AG08396 (cell line): ENCODE measurements at regions not wholly inside any gene's neighbourhood (a gene's known extent, or its start where the extent isn't known, plus 50 kb on each side); places are given as distances from the start of the nearest gene placed in this dataset.
"Not testable (repeated sequence)": the region's sequence is repeated elsewhere in the genome, so short reads cannot be mapped to it uniquely, and the experiment has no call there.

Experiments used
- DNase-seq: peaks from one replicate; pipeline ENCODE4 v3.0.0; 2012; ENCODE audit warnings: low spot score, mixed read lengths

DNA sequence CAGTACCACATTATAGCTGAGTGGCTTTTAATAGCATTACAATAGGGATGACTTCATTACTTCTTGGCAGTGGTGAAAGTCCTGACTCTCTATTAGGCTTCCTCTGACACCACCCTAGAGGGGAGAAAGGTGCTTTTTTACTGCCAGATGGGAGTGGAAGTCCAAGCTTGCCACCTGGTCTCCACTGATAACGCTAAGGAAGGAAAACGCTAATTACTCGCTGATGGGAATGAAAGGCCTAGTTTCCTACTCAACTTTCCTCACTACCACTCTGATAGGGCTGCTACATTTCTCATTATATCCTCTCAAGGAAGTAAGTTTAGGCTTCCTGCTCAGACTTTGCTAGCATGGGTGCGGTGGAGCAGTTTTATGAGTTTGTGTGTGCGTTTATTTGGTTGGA is 62.3 kb upstream of the PAGE3 start:
- no peak for DNase-seq

DNA sequence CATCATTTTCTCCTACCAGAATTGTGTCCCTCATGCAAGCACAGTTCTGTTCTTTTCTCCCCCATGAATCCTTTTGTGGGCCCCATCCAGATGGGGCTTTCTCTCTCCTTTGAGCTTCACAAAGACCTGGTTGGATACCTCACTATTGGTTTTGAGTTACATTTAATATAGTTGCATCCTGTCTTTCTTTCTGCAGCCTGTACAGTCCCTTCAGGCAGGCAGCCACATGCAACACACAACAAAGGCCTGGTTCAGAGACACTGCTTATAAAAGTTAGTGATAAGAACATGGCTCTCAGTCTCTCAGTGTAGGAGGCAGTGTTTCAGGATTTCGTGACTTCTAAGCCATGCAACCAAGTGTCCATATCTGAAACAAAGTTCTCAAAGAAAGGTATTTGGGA is 70.6 kb upstream of the PAGE3 start:
- DNase-seq = no peak

DNA sequence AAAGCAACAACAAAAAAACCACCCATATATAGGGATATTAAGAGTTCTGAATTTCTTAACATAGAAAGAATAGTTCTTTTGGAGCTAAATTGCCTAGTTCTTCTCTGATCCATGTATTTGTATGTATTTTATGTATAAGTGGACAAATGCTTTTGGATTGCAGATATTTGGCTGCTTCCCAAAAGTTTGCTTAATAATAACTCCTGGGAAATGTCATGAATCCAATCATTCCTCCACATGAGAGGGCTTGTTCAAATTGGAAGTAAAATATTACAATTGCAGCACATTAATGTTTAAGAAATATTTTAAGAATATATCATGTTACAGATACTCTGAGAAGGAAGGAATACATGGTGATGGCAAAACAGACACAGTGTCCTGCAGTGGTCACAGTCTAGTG is 71.5 kb upstream of the PAGE3 start:
- no peak for DNase-seq

DNA sequence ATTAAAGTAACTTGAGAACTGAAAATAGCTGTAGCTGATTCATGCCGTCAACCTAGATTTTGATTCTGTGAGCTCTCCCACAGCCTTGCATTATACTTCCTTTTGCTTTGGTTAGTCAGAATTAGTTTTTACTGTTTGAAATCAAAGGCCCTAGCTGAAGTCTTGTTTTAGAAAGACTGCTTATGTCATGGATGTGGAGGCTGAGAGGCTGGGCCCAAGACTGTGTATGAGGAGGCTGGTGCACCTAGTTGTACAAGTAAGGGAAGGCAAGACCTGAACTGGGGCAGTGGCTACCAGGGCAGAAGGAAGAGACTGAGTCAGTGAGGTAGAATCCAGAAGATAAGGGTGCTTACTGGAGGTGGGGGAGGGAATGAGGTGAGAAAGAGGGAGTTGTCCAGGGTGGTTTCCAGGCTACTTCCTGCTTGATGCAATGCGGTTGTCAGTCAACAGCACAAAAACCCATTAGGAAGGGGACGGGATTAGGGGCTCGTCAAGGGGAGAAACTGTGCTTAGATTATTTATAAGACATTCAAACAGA is 76.2 kb upstream of the PAGE3 start:
- DNase-seq = no peak

DNA sequence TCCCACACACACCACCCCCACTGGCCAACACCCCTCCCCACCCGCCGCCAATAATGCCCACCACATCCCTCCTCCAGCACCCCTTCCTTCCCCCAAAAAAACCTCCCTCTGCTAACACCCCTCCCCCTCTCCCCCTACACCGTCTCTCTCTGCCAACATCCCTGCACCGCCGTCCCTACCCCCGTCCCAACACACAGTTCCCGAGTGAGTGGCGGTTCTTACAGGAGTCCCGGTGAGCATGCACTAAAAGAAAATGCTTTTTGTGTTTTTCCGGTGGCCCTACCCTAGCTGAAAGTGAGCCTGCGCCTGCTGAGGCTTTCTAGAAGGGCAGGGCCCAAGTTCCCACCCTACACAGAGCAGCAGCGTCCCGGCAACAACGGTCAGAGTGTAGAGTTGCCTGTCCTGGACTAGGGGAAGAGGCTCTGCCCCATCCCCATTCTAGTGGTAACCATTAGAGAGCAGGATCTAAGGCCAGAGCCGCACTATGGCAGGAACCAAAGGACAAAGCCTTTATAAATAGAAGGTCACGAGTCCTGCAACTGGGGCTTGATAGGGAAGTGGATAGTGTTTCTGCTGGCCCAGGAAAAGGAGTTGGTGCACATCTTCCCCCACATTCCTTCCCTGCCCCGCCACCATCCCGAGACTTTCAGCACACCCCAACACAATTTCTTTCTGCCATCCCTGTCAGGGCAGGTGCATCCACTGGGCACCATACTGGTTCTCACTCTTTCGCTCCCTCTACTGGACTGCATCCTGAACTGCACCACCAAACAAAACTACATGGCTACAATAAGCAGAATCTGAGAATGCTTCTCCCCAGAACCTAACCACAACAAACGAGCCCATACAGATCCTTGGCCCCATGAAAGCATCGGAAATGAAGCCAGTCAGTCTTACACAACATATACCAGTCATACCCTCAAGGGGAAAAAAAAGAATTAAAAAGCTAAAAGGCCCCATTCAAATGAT is 78.1 kb upstream of the PAGE3 start:
- peak; percentile 23 for DNase-seq

DNA sequence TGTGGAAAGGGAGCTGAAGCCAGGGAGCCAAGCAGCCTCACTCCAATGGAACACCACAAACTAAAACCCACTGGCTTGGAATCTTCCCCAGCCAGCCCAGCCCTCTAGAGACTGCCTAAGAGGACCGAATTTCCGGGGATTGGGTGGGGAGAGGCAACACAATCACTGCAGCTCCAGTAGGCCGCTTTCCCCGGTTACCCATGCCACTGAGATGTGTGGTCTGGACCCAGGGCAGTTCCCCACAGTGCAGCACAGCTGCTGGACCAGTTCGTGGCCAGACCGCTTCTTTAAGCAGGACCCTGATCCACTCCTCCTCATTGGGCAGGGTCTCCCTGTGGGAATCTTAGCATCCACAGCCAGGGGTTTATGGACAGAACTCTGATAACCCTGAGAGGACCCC is 91.9 kb upstream of the PAGE3 start:
- no peak for DNase-seq

DNA sequence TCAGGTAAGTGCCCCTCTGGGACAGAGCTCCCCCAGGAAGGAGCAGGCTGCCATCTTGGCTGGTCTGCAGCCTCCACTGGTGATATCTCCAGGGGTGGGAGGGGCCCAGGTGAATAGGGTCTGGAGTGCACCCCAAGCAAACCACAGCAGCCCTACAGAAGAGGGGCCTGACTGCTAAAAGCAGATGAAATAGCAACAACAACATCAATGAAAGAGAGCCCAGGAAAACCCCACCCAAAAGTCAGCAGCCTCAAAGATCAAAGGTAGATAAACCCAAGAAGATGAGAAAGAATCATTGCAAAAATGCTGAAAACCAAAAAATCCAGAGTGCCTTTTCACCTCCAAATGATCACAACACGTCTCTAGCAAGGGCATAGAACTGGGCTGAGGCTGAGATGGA is 92.5 kb upstream of the PAGE3 start:
- no peak for DNase-seq

DNA sequence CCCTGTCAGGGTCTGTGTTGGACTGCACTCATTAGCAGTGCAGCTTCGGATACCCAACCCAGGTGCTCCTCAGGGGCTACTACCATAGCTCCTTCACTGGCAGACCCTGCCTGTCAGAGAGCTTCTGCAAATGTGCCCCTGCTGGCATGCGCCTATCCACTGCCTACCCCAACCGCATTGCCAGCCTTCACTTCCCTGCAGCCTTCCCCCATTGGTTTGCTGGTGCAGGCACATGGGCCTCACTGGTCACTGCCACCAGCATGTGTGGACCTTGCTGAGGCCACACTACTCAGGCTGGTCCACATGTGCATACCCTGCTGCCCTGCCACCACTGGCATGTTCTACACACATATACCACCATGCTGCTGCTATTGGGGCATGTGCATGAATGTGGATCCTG is 72.5 kb upstream of the MAGEH1 start:
- DNase-seq = no peak

DNA sequence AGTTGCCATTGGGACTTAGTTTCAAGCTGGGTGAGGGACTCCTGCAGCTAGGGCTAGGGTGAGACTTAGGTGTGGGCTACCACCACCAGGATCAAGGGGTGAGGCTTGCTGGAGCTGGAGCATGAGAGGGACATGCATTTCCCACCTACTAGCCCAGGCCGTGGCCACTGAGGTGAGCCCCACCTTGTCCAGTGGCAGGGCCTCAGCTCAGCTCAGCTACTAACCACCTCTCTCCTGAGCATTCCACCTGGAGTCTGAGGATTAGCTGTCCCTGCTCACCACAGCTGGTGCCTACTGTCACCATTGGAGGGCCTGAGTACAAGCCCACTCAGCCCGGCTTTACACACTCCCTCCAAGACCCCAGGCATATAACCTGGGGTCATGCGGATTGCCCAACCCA is 62.6 kb upstream of the MAGEH1 start:
- no peak for DNase-seq

DNA sequence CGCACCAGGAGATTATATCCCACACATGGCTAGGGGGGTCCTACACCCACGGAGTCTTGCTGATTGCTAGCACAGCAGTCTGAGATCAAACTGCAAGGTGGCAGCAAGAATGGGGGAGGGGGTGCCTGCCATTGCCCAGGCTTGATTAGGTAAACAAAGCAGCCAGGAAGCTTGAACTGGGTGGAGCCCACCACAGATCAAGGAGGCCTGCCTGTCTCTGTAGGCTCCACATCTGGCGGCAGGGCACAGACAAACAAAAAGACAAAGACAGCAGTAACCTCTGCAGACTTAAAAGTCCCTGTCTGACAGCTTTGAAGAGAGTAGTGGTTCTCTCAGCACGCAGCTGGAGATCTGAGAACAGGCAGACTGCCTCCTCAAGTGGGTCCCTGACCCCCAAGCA is 55.1 kb upstream of the MAGEH1 start:
- DNase-seq = not testable (repeated sequence)
